Choroid plexus epithelial cell (primary cell): ENCODE measurements at regions not wholly inside any gene's neighbourhood (a gene's known extent, or its start where the extent isn't known, plus 50 kb on each side); places are given as distances from the start of the nearest gene placed in this dataset.
A peak's percentile ranks its signal among the peaks of the same experiment; 100 is the strongest.

Experiments used
- DNase-seq: peaks from one replicate; pipeline ENCODE4 v3.0.0-alpha.2; 2010; ENCODE audit warnings: low read depth
- H3K4me3 ChIP-seq: 2 replicates; pipeline ENCODE4 v1.5.1; 2011; ENCODE audit warnings: low read depth, mild to moderate bottlenecking, control low read depth, low read length, moderate library complexity
- CTCF ChIP-seq: conservative IDR thresholded peaks from 2 replicates; pipeline ENCODE4 v1.5.1; 2011; ENCODE audit warnings: low read depth, mild to moderate bottlenecking, control low read depth, inconsistent platforms, low read length, moderate library complexity

GRCh38 chr5:141760753-141761152 lies 78.7 kb upstream of the ARAP3 start:
- no peak for TF ChIP-seq CTCF
- no peak for DNase-seq
- H3K4me3 ChIP-seq: no peak overlapping the region

- TF ChIP-seq CTCF: no peak
- DNase-seq: no peak
Measured at GRCh38 chr5:141760193-141760592, 78.2 kb upstream of the ARAP3 start.

GRCh38 chr5:141758310-141758998 lies 76.4 kb upstream of the ARAP3 start:
- no peak for TF ChIP-seq CTCF
- no peak overlapping the region for H3K4me3 ChIP-seq
- no peak for DNase-seq

More at GRCh38 chr5:141760193-141760592, 78.2 kb upstream of the ARAP3 start:
- no peak overlapping the region for H3K4me3 ChIP-seq

GRCh38 chr5:141757402-141757801 lies 75.4 kb upstream of the ARAP3 start:
- peak; percentile 55 for DNase-seq
- peak; percentile 70 for TF ChIP-seq CTCF
- no peak overlapping the region for H3K4me3 ChIP-seq

- no peak for DNase-seq
- no peak for TF ChIP-seq CTCF
- H3K4me3 ChIP-seq: no peak overlapping the region
Measured at GRCh38 chr5:141756196-141756595, 74.2 kb upstream of the ARAP3 start.

- DNase-seq: peak; percentile 36
- no peak overlapping the region for H3K4me3 ChIP-seq
- no peak for TF ChIP-seq CTCF
Measured at GRCh38 chr5:141753971-141754713, 72.1 kb upstream of the ARAP3 start.
